ENCODE measurements at regions not wholly inside any gene's neighbourhood (a gene's known extent, or its start where the extent isn't known, plus 50 kb on each side); places are given as distances from the start of the nearest gene placed in this dataset.

- TF ChIP-seq EZH2 (IDR thresholded peaks at IDR 0.05; ENCODE audit: low read length, missing control alignments) (no peak), CTCF (conservative IDR thresholded peaks at IDR 0.05 in 1 of 2, IDR thresholded peaks at IDR 0.05 in 1 of 2; ENCODE audit: low read depth in 1 of 2, low read length in 2 of 2) (no peak)
Measured at GRCh38 chr2:64267699-64268098, 123.5 kb upstream of the PELI1 start.

All from fibroblast of lung (primary cell).